IMR-90 (cell line): ENCODE measurements at regions not wholly inside any gene's neighbourhood (a gene's known extent, or its start where the extent isn't known, plus 50 kb on each side); places are given as distances from the start of the nearest gene placed in this dataset.

Experiments
- ATAC-seq: fragments of 200-7000 bp; cut with Tn5 transposase; 2 replicates; pipeline ENCODE4 v1.9.1; 2020; ENCODE audit warnings: low read depth, mild to moderate bottlenecking, moderate library complexity
- BruUV-seq: library from RNA; stranded (reverse); fragments of 400-500 nt; replicated peaks from 2 replicates; lab custom pipeline; 2021; lab: Mats Ljungman, UMichigan
- CTCF ChIA-PET: fragments of 300-600 bp; formaldehyde crosslinking; extraction: SDS; loops from one replicate; lab custom pipeline; 2021; ENCODE audit warnings: antibody characterized with exemption; lab: Yijun Ruan, JAX
- POLR2A ChIA-PET: fragments of 300-600 bp; sonication (Branson Sonifier 250); formaldehyde crosslinking; loops from one replicate; lab custom pipeline; 2022; ENCODE audit warnings: antibody characterized with exemption; ENCODE audit not compliant: unreplicated experiment; lab: Charles Lee
- DNase-seq: peaks from one replicate; pipeline ENCODE4 v3.0.0; 2013
- H2AFZ ChIP-seq: replicated peaks from 2 replicates; pipeline ENCODE3; 2013; ENCODE audit warnings: low read length, mild to moderate bottlenecking; ENCODE audit not compliant: poor library complexity
- H2AK5ac ChIP-seq: 2 replicates; pipeline ENCODE4 v1.6.1; 2013; ENCODE audit warnings: low read depth, low read length, inconsistent platforms
- H2AK9ac ChIP-seq: replicated peaks from 2 replicates; pipeline ENCODE3; 2013; ENCODE audit warnings: mild to moderate bottlenecking, low read depth, low read length, moderate library complexity; ENCODE audit not compliant: poor library complexity
- H2BK120ac ChIP-seq: 2 replicates; pipeline ENCODE4 v1.6.1; 2013; ENCODE audit warnings: low read depth, low read length, inconsistent platforms
- H2BK15ac ChIP-seq: 3 replicates; pipeline ENCODE4 v1.6.1; 2013; ENCODE audit warnings: low read depth, low read length, inconsistent platforms
- H2BK20ac ChIP-seq: 2 replicates; pipeline ENCODE4 v1.6.1; 2013; ENCODE audit warnings: low read depth, mild to moderate bottlenecking, inconsistent platforms, low read length, moderate library complexity
- H2BK5ac ChIP-seq: 2 replicates; pipeline ENCODE4 v1.6.1; 2013; ENCODE audit warnings: mild to moderate bottlenecking, low read depth, low read length, inconsistent platforms; ENCODE audit not compliant: poor library complexity, severe bottlenecking
- H3K14ac ChIP-seq: replicated peaks from 2 replicates; pipeline ENCODE4 v1.6.1; 2013; ENCODE audit warnings: low read depth, low read length, inconsistent platforms
- H3K18ac ChIP-seq: 2 replicates; pipeline ENCODE4 v1.6.1; 2013; ENCODE audit warnings: low read depth, low read length, control low read depth
- H3K23ac ChIP-seq: 2 replicates; pipeline ENCODE4 v1.6.1; 2013; ENCODE audit warnings: low read depth, low read length, inconsistent platforms
- H3K27ac ChIP-seq: 2 replicates; pipeline ENCODE4 v1.5.1; 2013; ENCODE audit warnings: mild to moderate bottlenecking, control low read depth, low read length; ENCODE audit not compliant: insufficient read depth
- H3K27me3 ChIP-seq: 2 replicates; pipeline ENCODE4 v1.6.1; 2013; ENCODE audit warnings: low read length; ENCODE audit not compliant: control insufficient read depth, insufficient read depth
- H3K36me3 ChIP-seq: 2 replicates; pipeline ENCODE4 v1.6.1; 2013; ENCODE audit warnings: low read length, mixed read lengths; ENCODE audit not compliant: control insufficient read depth, insufficient read depth
- H3K4ac ChIP-seq: 2 replicates; pipeline ENCODE4 v1.6.1; 2013; ENCODE audit warnings: low read depth, low read length, inconsistent platforms
- H3K4me1 ChIP-seq: 2 replicates; pipeline ENCODE4 v1.6.1; 2013; ENCODE audit warnings: low read length, mixed read lengths; ENCODE audit not compliant: control insufficient read depth, insufficient read depth
- H3K4me2 ChIP-seq: 2 replicates; pipeline ENCODE4 v1.6.1; 2013; ENCODE audit warnings: low read depth, mild to moderate bottlenecking, control low read depth, low read length, moderate library complexity
- H3K4me3 ChIP-seq: 2 replicates; pipeline ENCODE4 v1.5.1; 2013; ENCODE audit warnings: low read depth, mild to moderate bottlenecking, control low read depth, low read length, moderate library complexity; ENCODE audit not compliant: insufficient read depth
- H3K56ac ChIP-seq: 2 replicates; pipeline ENCODE4 v1.6.1; 2013; ENCODE audit warnings: low read length, inconsistent platforms; ENCODE audit not compliant: insufficient read depth; ENCODE audit errors: extremely low read depth
- H3K79me1 ChIP-seq, 2 experiments: 2 replicates each; pipeline ENCODE4 v1.6.1; 2013; ENCODE audit warnings: low read length in 2 of 2, inconsistent platforms in 1 of 2, low read depth in 1 of 2
- H3K9ac ChIP-seq: 2 replicates; pipeline ENCODE4 v1.6.1; 2013; ENCODE audit warnings: low read depth, low read length, control low read depth
- H3K9me1 ChIP-seq: 2 replicates; pipeline ENCODE4 v1.6.1; 2013; ENCODE audit warnings: low read length, inconsistent platforms; ENCODE audit not compliant: insufficient read depth
- H3K9me3 ChIP-seq: 2 replicates; pipeline ENCODE4 v1.6.1; 2013; ENCODE audit warnings: low read length; ENCODE audit not compliant: control insufficient read depth, insufficient read depth
- H4K20me1 ChIP-seq: 2 replicates; pipeline ENCODE4 v1.6.1; 2013; ENCODE audit warnings: low read length, inconsistent platforms; ENCODE audit not compliant: insufficient read depth
- H4K5ac ChIP-seq: 2 replicates; pipeline ENCODE4 v1.6.1; 2013; ENCODE audit warnings: mild to moderate bottlenecking, low read depth, low read length, control low read depth
- H4K8ac ChIP-seq, 2 experiments: 2 replicates each; pipeline ENCODE4 v1.6.1; 2013; ENCODE audit warnings: low read depth in 2 of 2, low read length in 2 of 2, control low read depth in 1 of 2, inconsistent platforms in 1 of 2
- H4K91ac ChIP-seq: 2 replicates; pipeline ENCODE4 v1.6.1; 2013; ENCODE audit warnings: low read depth, low read length, inconsistent platforms; ENCODE audit not compliant: insufficient read depth
- CEBPB ChIP-seq: IDR thresholded peaks from 2 replicates; pipeline ENCODE4 v1.6.1; 2012; ENCODE audit warnings: low read depth, low read length, improper control_type of control experiment
- POLR2A ChIP-seq: IDR thresholded peaks from 2 replicates; pipeline ENCODE4 v1.6.1; 2012; ENCODE audit warnings: mild to moderate bottlenecking, low read depth, low read length
- USF2 ChIP-seq: fragments of 150-350 bp; IDR thresholded peaks from 2 replicates; pipeline ENCODE4 v1.6.1; 2017; ENCODE audit warnings: mild to moderate bottlenecking, antibody characterized with exemption, low read length, low read depth
- WGBS, 2 experiments: methylation state at CpG; one replicate each; pipeline versions ENCODE4 v1.1.5 to v1.1.7; 2013; ENCODE audit warnings: missing lambda C conversion rate in 2 of 2; ENCODE audit not compliant: insufficient read length in 1 of 2; ENCODE audit errors: extremely low coverage in 2 of 2; 5-methylcytosine and 5-hydroxymethylcytosine counted together
- dilution Hi-C: fragments of 300-500 bp; cut with HindIII; formaldehyde crosslinking; loops from one replicate; pipeline ENCODE4 v1.14.3; 2018; ENCODE audit warnings: low sequenced_read_pairs; ENCODE audit not compliant: unreplicated experiment
- in situ Hi-C: fragments of 300-500 bp; cut with MboI; formaldehyde crosslinking; loops from 3 replicates; pipeline ENCODE4 v1.14.3; 2019; ENCODE audit warnings: low sequenced_read_pairs, inconsistent platforms, mixed read lengths
- intact Hi-C: fragments of 100-400 bp; cut with micrococcal nuclease; formaldehyde crosslinking; loops from 2 replicates; pipeline ENCODE4 v1.10.0; 2022

DNA sequence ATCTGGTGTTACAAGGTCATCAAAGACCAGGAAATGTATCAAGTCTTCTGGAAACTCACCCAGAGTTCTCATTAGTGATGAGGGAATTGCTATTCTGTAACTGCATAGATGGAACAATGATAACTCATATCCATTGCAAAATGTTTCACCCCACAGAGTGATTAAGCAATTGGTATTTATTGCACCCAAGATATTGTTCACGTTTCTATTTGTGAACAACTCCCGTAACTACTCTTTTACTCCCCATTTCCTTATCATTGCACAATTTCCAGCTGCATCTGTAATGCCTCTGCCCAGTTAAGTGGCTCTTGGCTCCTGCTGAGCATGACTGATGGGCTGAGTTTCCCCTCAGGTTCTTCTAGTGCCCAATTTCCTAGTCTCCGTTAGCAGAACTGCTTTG lies 108.7 kb upstream of the PRICKLE1 start:
- H2AK9ac ChIP-seq: no peak overlapping the region
- POLR2A ChIA-PET: no interaction called here
- in situ Hi-C loops (no loop called here), dilution Hi-C loops (no loop called here), intact Hi-C loops (no loop called here)
- H3K36me3 ChIP-seq: no peaks in the 10 kb centered on the region
- H3K79me1 ChIP-seq: no peaks in the 10 kb centered on the region
- DNase-seq (no peak), ATAC-seq (no peak)
- H4K91ac ChIP-seq: no peak overlapping the region
- H3K4me2 ChIP-seq: no peak overlapping the region
- H3K27ac ChIP-seq: no peak overlapping the region
- H3K27me3 ChIP-seq: no peaks in the 10 kb centered on the region; the same call in 1 of the 2 replicates
- whole genome bisulfite sequencing, 2 experiments: no CpG with 5 or more reads among the region's 3 CpGs
- no peak overlapping the region for H3K23ac ChIP-seq
- H2BK120ac ChIP-seq: no peak overlapping the region
- no peak overlapping the region for H3K9ac ChIP-seq
- no peak overlapping the region for H3K56ac ChIP-seq
- no peaks in the 10 kb centered on the region for H4K20me1 ChIP-seq
- no peak overlapping the region for H2BK5ac ChIP-seq
- H2BK15ac ChIP-seq: no peak overlapping the region
- H3K14ac ChIP-seq: no peak overlapping the region
- H4K8ac ChIP-seq: no peak overlapping the region
- no peak overlapping the region for H4K5ac ChIP-seq
- CTCF ChIA-PET: no interaction called here
- no peaks in the 10 kb centered on the region for H3K9me1 ChIP-seq
- no peak overlapping the region for H3K4me3 ChIP-seq
- H2BK20ac ChIP-seq: no peak overlapping the region
- no peak overlapping the region for H3K4ac ChIP-seq
- BruUV-seq: no TSS peak
- TF ChIP-seq POLR2A (no peak), USF2 (no peak), CEBPB (peak; percentile 44)
- H3K9me3 ChIP-seq: no peaks in the 10 kb centered on the region; the same call in 1 of the 2 replicates
- H3K4me1 ChIP-seq: no peaks in the 10 kb centered on the region
- no peak overlapping the region for H2AFZ ChIP-seq
- no peak overlapping the region for H2AK5ac ChIP-seq
- H3K18ac ChIP-seq: no peak overlapping the region
